ENCODE measurements at regions not wholly inside any gene's neighbourhood (a gene's known extent, or its start where the extent isn't known, plus 50 kb on each side); places are given as distances from the start of the nearest gene placed in this dataset.

DNA sequence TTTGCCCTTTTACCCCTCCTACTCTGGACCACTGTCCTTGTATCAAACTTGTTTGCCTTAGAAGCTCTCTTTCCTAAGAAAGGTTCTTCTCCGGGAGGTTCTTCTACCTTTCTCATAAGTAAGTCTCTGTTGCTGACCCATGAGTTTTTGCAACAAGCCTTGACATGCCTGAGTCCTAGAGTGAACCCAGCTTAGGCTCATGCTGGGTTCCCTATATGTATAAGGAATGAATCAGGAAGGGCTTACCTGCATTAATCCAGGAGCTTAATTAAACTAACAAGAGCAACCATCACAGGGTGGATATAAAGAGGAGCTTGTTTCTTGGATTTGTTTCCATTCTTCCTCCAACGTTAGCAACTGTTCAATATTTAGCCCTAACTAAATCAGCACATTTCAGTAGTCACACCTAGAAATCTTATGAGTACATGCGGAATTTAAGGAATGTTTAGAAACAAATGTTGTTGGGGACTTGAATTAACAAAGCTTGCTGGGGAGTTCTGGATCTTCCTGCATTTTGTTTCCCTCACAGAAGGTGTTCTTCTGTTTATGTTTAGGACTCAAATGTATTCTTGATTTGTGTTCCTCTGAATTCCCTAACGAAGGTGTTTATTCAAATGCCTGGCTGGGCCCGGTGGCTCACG is 64.3 kb upstream of the RAB3GAP2 start:
- DNase-seq (ENCODE audit: low read depth) = no peak
- TF ChIP-seq, protein P1, sequence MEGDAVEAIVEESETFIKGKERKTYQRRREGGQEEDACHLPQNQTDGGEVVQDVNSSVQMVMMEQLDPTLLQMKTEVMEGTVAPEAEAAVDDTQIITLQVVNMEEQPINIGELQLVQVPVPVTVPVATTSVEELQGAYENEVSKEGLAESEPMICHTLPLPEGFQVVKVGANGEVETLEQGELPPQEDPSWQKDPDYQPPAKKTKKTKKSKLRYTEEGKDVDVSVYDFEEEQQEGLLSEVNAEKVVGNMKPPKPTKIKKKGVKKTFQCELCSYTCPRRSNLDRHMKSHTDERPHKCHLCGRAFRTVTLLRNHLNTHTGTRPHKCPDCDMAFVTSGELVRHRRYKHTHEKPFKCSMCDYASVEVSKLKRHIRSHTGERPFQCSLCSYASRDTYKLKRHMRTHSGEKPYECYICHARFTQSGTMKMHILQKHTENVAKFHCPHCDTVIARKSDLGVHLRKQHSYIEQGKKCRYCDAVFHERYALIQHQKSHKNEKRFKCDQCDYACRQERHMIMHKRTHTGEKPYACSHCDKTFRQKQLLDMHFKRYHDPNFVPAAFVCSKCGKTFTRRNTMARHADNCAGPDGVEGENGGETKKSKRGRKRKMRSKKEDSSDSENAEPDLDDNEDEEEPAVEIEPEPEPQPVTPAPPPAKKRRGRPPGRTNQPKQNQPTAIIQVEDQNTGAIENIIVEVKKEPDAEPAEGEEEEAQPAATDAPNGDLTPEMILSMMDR (IDR thresholded peaks at IDR 0.05; ENCODE audit: insufficient read depth, low read length) = no peak
- no peak overlapping the region for H3K4me3 ChIP-seq (ENCODE audit: low read depth, low read length)

DNA sequence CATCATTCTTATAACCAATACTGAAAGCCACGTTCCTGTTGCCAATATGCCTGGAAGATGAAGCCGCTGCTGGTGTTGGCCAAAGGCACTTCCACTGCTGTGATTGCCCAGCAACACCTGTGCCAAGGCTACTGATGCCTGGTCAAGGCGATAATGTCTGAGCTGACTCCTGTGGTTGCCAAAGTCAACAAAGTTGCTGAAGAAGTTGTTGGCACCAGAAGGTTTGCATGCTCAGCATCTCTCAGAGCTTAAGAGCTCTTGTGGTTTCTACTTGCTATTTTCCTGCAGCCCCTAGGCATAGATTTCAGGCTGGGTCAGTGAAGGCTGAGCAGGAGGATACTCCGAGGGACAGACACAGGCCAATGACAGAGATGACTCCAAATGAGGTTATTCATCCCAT is 63.4 kb upstream of the RAB3GAP2 start:
- H3K4me3 ChIP-seq (ENCODE audit: low read depth, low read length) = no peak overlapping the region
- peak; percentile 13 for DNase-seq (ENCODE audit: low read depth)
- TF ChIP-seq, protein P1 (IDR thresholded peaks at IDR 0.05; ENCODE audit: insufficient read depth, low read length) = no peak

DNA sequence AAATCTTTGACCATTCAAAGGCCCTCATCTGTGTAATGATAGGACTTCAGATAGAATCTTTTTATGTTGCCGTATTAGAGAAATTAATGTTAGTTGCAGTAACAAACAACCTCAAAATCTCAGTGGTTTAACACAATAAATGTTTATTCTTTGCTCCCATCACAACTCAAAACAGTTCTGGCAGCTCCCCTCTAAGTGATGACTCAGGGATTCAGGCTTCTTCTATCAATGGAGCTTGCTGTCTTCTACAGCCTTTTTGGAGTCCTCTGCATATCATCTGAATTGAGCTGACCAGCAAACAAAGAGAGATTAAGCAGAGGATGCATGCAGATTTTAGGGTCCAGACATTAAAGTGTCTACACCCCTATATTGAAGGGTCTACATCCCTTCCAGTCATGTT is 59.1 kb upstream of the RAB3GAP2 start:
- TF ChIP-seq, protein P1 (IDR thresholded peaks at IDR 0.05; ENCODE audit: insufficient read depth, low read length) = no peak
- DNase-seq (ENCODE audit: low read depth) = no peak
- H3K4me3 ChIP-seq (ENCODE audit: low read depth, low read length) = no peak overlapping the region

DNA sequence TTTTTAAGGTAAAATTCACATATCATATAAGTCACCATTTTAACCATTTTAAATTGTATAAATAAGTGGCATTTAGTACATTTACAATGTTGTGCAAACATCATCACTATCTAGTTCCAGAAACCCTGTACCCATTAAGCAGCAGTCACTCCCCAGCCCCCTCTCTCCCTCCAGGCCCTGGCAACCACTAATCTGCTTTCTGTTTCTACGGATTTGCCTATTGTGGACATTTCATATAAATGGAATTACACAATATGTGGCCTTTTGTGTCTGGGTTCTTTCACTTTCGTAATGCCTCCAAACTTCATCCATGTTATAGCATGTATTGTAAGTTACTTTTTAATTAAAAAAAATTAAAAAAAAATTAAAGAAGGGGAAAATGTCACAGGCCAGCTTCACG is 58.0 kb upstream of the RAB3GAP2 start:
- peak; percentile 44 for DNase-seq (ENCODE audit: low read depth)
- H3K4me3 ChIP-seq (ENCODE audit: low read depth, low read length) = no peak overlapping the region
- TF ChIP-seq, protein P1 (IDR thresholded peaks at IDR 0.05; ENCODE audit: insufficient read depth, low read length) = no peak

DNA sequence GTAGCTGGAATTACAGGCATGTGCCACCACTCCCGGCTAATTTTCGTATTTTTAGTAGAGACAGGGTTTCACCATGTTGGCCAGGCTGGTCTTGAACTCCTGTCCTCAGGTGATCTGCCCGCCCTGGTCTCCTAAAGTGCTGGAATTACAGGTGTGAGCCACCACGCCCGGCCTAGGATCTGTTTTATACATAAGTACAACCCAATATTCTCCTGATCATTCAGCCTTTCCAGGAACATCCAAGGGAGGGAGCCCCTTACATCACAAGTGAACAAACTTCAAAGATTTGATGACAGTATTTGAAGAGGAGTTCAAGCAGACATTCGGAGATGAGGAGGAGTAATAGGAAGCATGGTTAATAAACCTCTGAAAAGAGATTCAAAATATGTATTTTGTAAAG is 54.9 kb upstream of the RAB3GAP2 start:
- no peak overlapping the region for H3K4me3 ChIP-seq (ENCODE audit: low read depth, low read length)
- TF ChIP-seq, protein P1 (IDR thresholded peaks at IDR 0.05; ENCODE audit: insufficient read depth, low read length) = no peak
- DNase-seq (ENCODE audit: low read depth) = no peak

DNA sequence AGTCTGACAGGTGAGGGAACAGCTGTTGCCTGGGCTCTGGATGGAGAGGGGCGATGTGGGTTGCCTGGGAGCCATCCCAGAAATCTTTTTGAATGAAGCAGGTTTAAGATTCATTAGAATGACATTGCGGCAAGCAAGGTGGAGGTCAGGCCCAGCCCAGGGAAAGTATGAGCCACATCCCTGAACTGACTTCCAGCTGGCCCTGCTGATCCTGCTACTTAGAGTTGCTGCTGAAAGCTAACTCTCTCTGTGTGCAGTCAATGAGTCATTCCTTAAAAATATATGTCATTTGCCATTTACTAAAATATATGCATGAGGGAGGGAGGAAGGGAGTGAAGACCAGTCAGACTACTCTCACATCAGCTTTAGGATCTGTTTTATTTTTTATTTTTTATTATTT is 54.3 kb upstream of the RAB3GAP2 start:
- DNase-seq (ENCODE audit: low read depth) = peak; percentile 13
- TF ChIP-seq, protein P1 (IDR thresholded peaks at IDR 0.05; ENCODE audit: insufficient read depth, low read length) = no peak

More for the DNA sequence above, 54.3 kb upstream of the RAB3GAP2 start:
- no peak overlapping the region for H3K4me3 ChIP-seq (ENCODE audit: low read depth, low read length)
